ENCODE measurements at regions not wholly inside any gene's neighbourhood (a gene's known extent, or its start where the extent isn't known, plus 50 kb on each side); places are given as distances from the start of the nearest gene placed in this dataset.

DNA sequence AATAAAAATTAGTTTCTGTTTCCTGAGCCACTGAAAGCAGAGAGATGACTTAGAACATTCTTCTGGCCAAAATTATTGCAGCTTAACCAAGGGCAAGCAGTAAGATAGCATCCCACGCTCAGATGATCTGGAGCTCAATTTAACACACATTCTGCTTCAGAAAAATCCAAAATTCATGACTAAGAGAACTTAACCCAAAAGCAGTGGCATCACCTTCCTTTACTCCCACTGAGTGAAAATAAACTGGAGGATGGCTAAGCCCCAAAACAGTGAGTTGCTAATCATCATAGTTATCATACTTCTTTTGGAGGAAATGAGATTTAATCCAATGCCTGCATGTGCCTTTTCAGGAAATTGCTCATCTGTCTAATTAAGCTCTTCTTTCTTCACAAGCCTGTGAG, 195.4 kb downstream of the DUSP6 start:
- Histone ChIP-seq H3K4me3 (ENCODE audit: severe bottlenecking) (no peak overlapping the region), H3K27me3 (ENCODE audit: insufficient read depth, poor library complexity, severe bottlenecking) (no peaks in the 10 kb centered on the region), H3K4me1 (ENCODE audit: insufficient read depth, poor library complexity, severe bottlenecking) (peaks cover 37% of the 10 kb centered on the region), H3K27ac (ENCODE audit: poor library complexity, severe bottlenecking) (peak overlapping the region; percentile 28), H3K9me3 (ENCODE audit: severe bottlenecking) (no peaks in the 10 kb centered on the region), H3K36me3 (ENCODE audit: low read depth) (no peaks in the 10 kb centered on the region)
- DNase-seq (ENCODE audit: low spot score) (no peak), ATAC-seq (ENCODE audit: low read depth) (no peak)
- TF ChIP-seq, protein P1, sequence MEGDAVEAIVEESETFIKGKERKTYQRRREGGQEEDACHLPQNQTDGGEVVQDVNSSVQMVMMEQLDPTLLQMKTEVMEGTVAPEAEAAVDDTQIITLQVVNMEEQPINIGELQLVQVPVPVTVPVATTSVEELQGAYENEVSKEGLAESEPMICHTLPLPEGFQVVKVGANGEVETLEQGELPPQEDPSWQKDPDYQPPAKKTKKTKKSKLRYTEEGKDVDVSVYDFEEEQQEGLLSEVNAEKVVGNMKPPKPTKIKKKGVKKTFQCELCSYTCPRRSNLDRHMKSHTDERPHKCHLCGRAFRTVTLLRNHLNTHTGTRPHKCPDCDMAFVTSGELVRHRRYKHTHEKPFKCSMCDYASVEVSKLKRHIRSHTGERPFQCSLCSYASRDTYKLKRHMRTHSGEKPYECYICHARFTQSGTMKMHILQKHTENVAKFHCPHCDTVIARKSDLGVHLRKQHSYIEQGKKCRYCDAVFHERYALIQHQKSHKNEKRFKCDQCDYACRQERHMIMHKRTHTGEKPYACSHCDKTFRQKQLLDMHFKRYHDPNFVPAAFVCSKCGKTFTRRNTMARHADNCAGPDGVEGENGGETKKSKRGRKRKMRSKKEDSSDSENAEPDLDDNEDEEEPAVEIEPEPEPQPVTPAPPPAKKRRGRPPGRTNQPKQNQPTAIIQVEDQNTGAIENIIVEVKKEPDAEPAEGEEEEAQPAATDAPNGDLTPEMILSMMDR (IDR thresholded peaks at IDR 0.05; ENCODE audit: poor library complexity, severe bottlenecking): no peak

GRCh38 chr12:89156340-89156739, 196.0 kb downstream of the DUSP6 start:
- Histone ChIP-seq H3K9me3 (ENCODE audit: severe bottlenecking) (no peaks in the 10 kb centered on the region), H3K4me1 (ENCODE audit: insufficient read depth, poor library complexity, severe bottlenecking) (peaks cover 32% of the 10 kb centered on the region), H3K4me3 (ENCODE audit: severe bottlenecking) (no peak overlapping the region), H3K27ac (ENCODE audit: poor library complexity, severe bottlenecking) (peak overlapping the region; percentile 28), H3K27me3 (ENCODE audit: insufficient read depth, poor library complexity, severe bottlenecking) (no peaks in the 10 kb centered on the region), H3K36me3 (ENCODE audit: low read depth) (no peaks in the 10 kb centered on the region)
- no peak for DNase-seq (ENCODE audit: low spot score)
- no peak for ATAC-seq (ENCODE audit: low read depth)
- TF ChIP-seq, protein P1 (IDR thresholded peaks at IDR 0.05; ENCODE audit: poor library complexity, severe bottlenecking): no peak

GRCh38 chr12:89155826-89156225, 196.5 kb downstream of the DUSP6 start:
- Histone ChIP-seq H3K27ac (ENCODE audit: poor library complexity, severe bottlenecking) (peak overlapping the region; percentile 28), H3K27me3 (ENCODE audit: insufficient read depth, poor library complexity, severe bottlenecking) (no peaks in the 10 kb centered on the region), H3K4me1 (ENCODE audit: insufficient read depth, poor library complexity, severe bottlenecking) (peaks cover 27% of the 10 kb centered on the region), H3K36me3 (ENCODE audit: low read depth) (no peaks in the 10 kb centered on the region), H3K9me3 (ENCODE audit: severe bottlenecking) (no peaks in the 10 kb centered on the region), H3K4me3 (ENCODE audit: severe bottlenecking) (no peak overlapping the region)
- no peak for DNase-seq (ENCODE audit: low spot score)
- no peak for ATAC-seq (ENCODE audit: low read depth)
- TF ChIP-seq, protein P1 (IDR thresholded peaks at IDR 0.05; ENCODE audit: poor library complexity, severe bottlenecking): no peak

DNA sequence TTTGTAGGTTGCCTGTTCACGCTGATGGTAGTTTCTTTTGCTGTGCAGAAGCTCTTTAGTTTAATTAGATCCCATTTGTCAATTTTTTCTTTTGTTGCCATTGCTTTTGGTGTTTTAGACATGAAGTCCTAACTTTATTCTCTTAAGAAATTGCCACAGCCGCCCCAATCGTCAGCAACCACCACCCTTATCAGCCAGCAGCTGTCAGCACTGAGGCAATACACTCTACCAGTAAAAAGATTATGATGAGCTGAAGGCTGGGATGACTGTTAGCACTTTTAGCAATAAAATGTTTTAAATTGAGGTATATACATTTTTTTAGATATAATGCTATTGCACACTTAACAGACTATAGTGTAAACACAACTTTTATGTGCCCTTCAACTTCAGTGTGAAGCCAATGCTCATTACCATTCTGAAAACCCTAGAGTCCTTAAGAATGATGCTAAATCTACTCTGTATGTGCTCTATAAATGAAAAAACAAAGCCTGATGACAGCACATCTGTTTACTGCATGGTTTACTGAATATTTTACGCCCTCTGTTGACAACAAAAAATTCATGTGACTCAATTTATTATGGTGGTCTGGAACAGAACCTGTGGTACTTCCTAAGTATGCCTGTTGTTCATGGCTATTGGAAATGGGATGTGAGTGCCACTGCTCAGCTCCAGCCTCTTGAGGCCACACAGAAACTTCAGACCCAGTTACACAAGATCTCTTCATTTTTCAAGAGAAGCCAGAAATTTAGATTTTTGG, 197.4 kb downstream of the DUSP6 start:
- DNase-seq (ENCODE audit: low spot score) (no peak), ATAC-seq (ENCODE audit: low read depth) (no peak)
- Histone ChIP-seq H3K9me3 (ENCODE audit: severe bottlenecking) (no peaks in the 10 kb centered on the region), H3K27ac (ENCODE audit: poor library complexity, severe bottlenecking) (no peak overlapping the region), H3K4me1 (ENCODE audit: insufficient read depth, poor library complexity, severe bottlenecking) (peaks cover 18% of the 10 kb centered on the region), H3K4me3 (ENCODE audit: severe bottlenecking) (no peak overlapping the region), H3K36me3 (ENCODE audit: low read depth) (no peaks in the 10 kb centered on the region), H3K27me3 (ENCODE audit: insufficient read depth, poor library complexity, severe bottlenecking) (no peaks in the 10 kb centered on the region)
- TF ChIP-seq, protein P1 (IDR thresholded peaks at IDR 0.05; ENCODE audit: poor library complexity, severe bottlenecking): no peak

- no peaks in the 10 kb centered on the region for H3K9me3 ChIP-seq (ENCODE audit: severe bottlenecking)
- no peak overlapping the region for H3K27ac ChIP-seq (ENCODE audit: poor library complexity, severe bottlenecking)
- H3K27me3 ChIP-seq (ENCODE audit: insufficient read depth, poor library complexity, severe bottlenecking): no peaks in the 10 kb centered on the region
- DNase-seq (ENCODE audit: low spot score) (no peak), ATAC-seq (ENCODE audit: low read depth) (no peak)
- no peak overlapping the region for H3K4me3 ChIP-seq (ENCODE audit: severe bottlenecking)
- H3K36me3 ChIP-seq (ENCODE audit: low read depth): no peaks in the 10 kb centered on the region
- TF ChIP-seq, protein P1 (IDR thresholded peaks at IDR 0.05; ENCODE audit: poor library complexity, severe bottlenecking): no peak
- H3K4me1 ChIP-seq (ENCODE audit: insufficient read depth, poor library complexity, severe bottlenecking): peaks cover 17% of the 10 kb centered on the region
These were observed 199.0 kb downstream of the DUSP6 start for GRCh38 chr12:89153341-89153740.
